M059J (cell line): ENCODE measurements at regions not wholly inside any gene's neighbourhood (a gene's known extent, or its start where the extent isn't known, plus 50 kb on each side); places are given as distances from the start of the nearest gene placed in this dataset.

Experiments
- DNase-seq: peaks from one replicate; pipeline ENCODE4 v3.0.0-alpha.2; 2012; ENCODE audit warnings: low read depth

GRCh38 chr5:161235569-161235968 lies 311.0 kb downstream of the GABRB2 start:
- DNase-seq, result no peak

- DNase-seq, result no peak
Measured at GRCh38 chr5:161233553-161233952, 313.0 kb downstream of the GABRB2 start.

- DNase-seq, result no peak
Measured at GRCh38 chr5:161230221-161230620, 316.3 kb downstream of the GABRB2 start.

GRCh38 chr5:161219816-161220215 lies 326.7 kb downstream of the GABRB2 start:
- no peak for DNase-seq

- DNase-seq, result no peak
Measured at GRCh38 chr5:161216877-161217276, 329.6 kb downstream of the GABRB2 start.

- DNase-seq, result no peak
Measured at GRCh38 chr5:161212123-161212712, 334.3 kb downstream of the GABRB2 start.

GRCh38 chr5:161201558-161201957 lies 345.0 kb downstream of the GABRB2 start:
- DNase-seq, result no peak

GRCh38 chr5:161190778-161191177 lies 338.8 kb upstream of the ATP10B start:
- no peak for DNase-seq

GRCh38 chr5:161190086-161190485 lies 338.1 kb upstream of the ATP10B start:
- no peak for DNase-seq

GRCh38 chr5:161189452-161189851 lies 337.4 kb upstream of the ATP10B start:
- no peak for DNase-seq

- DNase-seq, result no peak
Measured at GRCh38 chr5:161183559-161183958, 331.5 kb upstream of the ATP10B start.

GRCh38 chr5:161176221-161176620 lies 324.2 kb upstream of the ATP10B start:
- DNase-seq, result no peak

GRCh38 chr5:161169776-161170175 lies 317.8 kb upstream of the ATP10B start:
- no peak for DNase-seq

- DNase-seq, result no peak
Measured at GRCh38 chr5:161167016-161167767, 315.2 kb upstream of the ATP10B start.

- DNase-seq, result no peak
Measured at GRCh38 chr5:161165998-161166660, 314.1 kb upstream of the ATP10B start.

- DNase-seq, result no peak
Measured at GRCh38 chr5:161157925-161158324, 305.9 kb upstream of the ATP10B start.

- DNase-seq, result no peak
Measured at GRCh38 chr5:161155451-161155850, 303.4 kb upstream of the ATP10B start.

- no peak for DNase-seq
Measured at GRCh38 chr5:161152415-161152940, 300.5 kb upstream of the ATP10B start.

- DNase-seq, result no peak
Measured at GRCh38 chr5:161150441-161150988, 298.5 kb upstream of the ATP10B start.

- DNase-seq, result no peak
Measured at GRCh38 chr5:161149078-161149477, 297.1 kb upstream of the ATP10B start.

GRCh38 chr5:161138751-161139455 lies 286.9 kb upstream of the ATP10B start:
- DNase-seq, result no peak

- DNase-seq, result no peak
Measured at GRCh38 chr5:161134956-161135355, 282.9 kb upstream of the ATP10B start.
